ENCODE measurements at regions not wholly inside any gene's neighbourhood (a gene's known extent, or its start where the extent isn't known, plus 50 kb on each side); places are given as distances from the start of the nearest gene placed in this dataset.
A peak's percentile ranks its signal among the peaks of the same experiment; 100 is the strongest.
"Not testable (repeated sequence)": the region's sequence is repeated elsewhere in the genome, so short reads cannot be mapped to it uniquely, and the experiment has no call there.

GRCh38 chr2:234861841-234862735 is 89.7 kb upstream of the SH3BP4 start:
- no peak for TF ChIP-seq CTCF (IDR thresholded peaks at IDR 0.05; ENCODE audit: insufficient read depth, low read depth, low read length, missing control alignments)
- no peak overlapping the region for H3K4me3 ChIP-seq (ENCODE audit: low read length)
- peak; percentile 25 for DNase-seq (ENCODE audit: low read depth)

GRCh38 chr2:234859330-234859872 is 92.4 kb upstream of the SH3BP4 start:
- not testable (repeated sequence) for H3K4me3 ChIP-seq (ENCODE audit: low read length); DNase-seq (ENCODE audit: low read depth)

GRCh38 chr2:234858790-234859329 is 93.0 kb upstream of the SH3BP4 start:
- DNase-seq (ENCODE audit: low read depth) = no peak
- TF ChIP-seq CTCF (IDR thresholded peaks at IDR 0.05; ENCODE audit: insufficient read depth, low read depth, low read length, missing control alignments) = no peak
- no peak overlapping the region for H3K4me3 ChIP-seq (ENCODE audit: low read length)

GRCh38 chr2:234858145-234858544 is 93.7 kb upstream of the SH3BP4 start:
- DNase-seq (ENCODE audit: low read depth) = no peak
- H3K4me3 ChIP-seq (ENCODE audit: low read length) = no peak overlapping the region
- TF ChIP-seq CTCF (IDR thresholded peaks at IDR 0.05; ENCODE audit: insufficient read depth, low read depth, low read length, missing control alignments) = no peak

- DNase-seq (ENCODE audit: low read depth) = no peak
- TF ChIP-seq CTCF (IDR thresholded peaks at IDR 0.05; ENCODE audit: insufficient read depth, low read depth, low read length, missing control alignments) = no peak
- H3K4me3 ChIP-seq (ENCODE audit: low read length) = no peak overlapping the region
These were observed 98.1 kb upstream of the SH3BP4 start for GRCh38 chr2:234853729-234854128.

- DNase-seq (ENCODE audit: low read depth) = no peak
- TF ChIP-seq CTCF (IDR thresholded peaks at IDR 0.05; ENCODE audit: insufficient read depth, low read depth, low read length, missing control alignments) = no peak
- H3K4me3 ChIP-seq (ENCODE audit: low read length) = no peak overlapping the region
These were observed 98.9 kb upstream of the SH3BP4 start for GRCh38 chr2:234852941-234853340.

- TF ChIP-seq CTCF (IDR thresholded peaks at IDR 0.05; ENCODE audit: insufficient read depth, low read depth, low read length, missing control alignments) = no peak
- no peak for DNase-seq (ENCODE audit: low read depth)
These were observed 99.8 kb upstream of the SH3BP4 start for GRCh38 chr2:234852035-234852434.

More at GRCh38 chr2:234852035-234852434, 99.8 kb upstream of the SH3BP4 start:
- no peak overlapping the region for H3K4me3 ChIP-seq (ENCODE audit: low read length)
